GM18873 (cell line): ENCODE measurements at regions not wholly inside any gene's neighbourhood (a gene's known extent, or its start where the extent isn't known, plus 50 kb on each side); places are given as distances from the start of the nearest gene placed in this dataset.
"Not testable (repeated sequence)": the region's sequence is repeated elsewhere in the genome, so short reads cannot be mapped to it uniquely, and the experiment has no call there.

Source experiments
- ATAC-seq: cut with Tn5 transposase; IDR thresholded peaks from one replicate; pipeline ENCODE4 v1.9.1; 2021; ENCODE audit warnings: mild to moderate bottlenecking, moderate library complexity, moderate number of reproducible peaks; ENCODE audit not compliant: unreplicated experiment, low FRiP score

GRCh38 chr1:96865731-96866685 is 144.4 kb downstream of the PTBP2 start:
- ATAC-seq = no peak

- no peak for ATAC-seq
Observed at GRCh38 chr1:96872757-96873156, 151.2 kb downstream of the PTBP2 start.

GRCh38 chr1:96878640-96879039 is 157.1 kb downstream of the PTBP2 start:
- no peak for ATAC-seq

- no peak for ATAC-seq
Observed at GRCh38 chr1:96880626-96881025, 159.0 kb downstream of the PTBP2 start.

DNA sequence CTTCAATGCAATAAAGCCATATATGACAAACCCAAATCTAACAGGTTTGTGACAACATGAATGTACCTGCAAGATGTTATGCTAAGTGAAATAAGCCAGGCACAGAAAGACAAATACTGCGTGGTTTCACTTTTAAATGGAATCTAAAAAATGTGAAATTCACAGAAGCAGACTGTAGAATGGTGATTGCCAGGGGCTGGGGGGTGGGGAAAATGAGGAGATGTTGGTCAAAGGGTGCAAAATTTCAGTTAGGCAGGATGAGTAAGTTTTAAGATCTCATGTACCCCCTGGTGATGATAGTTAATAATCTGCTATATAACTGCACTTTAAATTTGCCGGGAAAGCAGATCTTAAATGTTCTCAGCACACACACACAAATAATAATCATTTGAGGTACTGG is 160.5 kb downstream of the PTBP2 start:
- no peak for ATAC-seq

DNA sequence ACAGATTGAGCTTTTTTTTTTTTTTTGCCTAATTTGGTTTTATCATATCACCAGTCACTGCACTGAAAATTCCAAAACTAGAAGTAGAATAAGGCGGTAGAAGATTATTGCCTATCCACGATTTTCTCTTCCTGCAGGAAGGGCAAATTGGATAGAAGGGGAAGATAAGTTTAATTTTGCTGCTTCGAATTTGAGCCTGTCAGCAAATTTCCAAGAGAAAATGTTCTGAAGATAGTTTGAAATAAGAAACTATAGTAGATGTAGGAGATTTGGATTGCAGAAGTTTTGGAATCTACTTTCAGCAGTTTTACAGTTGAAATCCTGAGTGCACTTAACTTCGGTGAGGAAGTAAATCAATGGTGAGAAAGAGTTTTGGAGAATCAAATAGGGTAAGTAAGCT is 164.9 kb downstream of the PTBP2 start:
- no peak for ATAC-seq

DNA sequence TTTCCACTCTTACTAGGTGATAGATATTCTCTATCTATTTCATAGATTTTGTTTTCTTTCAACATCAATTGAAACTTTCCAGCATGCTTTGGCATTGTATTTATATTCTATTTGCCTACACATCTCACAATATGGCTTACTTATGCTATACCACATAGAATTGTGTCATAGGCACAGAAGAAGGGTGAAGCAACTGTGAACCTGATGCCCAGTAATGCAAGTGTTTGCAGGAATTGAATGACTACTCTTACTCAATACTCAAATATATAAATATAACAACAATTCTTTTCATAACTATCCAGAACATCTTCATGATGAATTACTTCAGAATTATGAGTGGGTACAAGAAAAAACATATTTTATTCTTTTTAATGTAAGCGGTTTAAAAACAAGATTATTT is 165.9 kb downstream of the PTBP2 start:
- no peak for ATAC-seq

DNA sequence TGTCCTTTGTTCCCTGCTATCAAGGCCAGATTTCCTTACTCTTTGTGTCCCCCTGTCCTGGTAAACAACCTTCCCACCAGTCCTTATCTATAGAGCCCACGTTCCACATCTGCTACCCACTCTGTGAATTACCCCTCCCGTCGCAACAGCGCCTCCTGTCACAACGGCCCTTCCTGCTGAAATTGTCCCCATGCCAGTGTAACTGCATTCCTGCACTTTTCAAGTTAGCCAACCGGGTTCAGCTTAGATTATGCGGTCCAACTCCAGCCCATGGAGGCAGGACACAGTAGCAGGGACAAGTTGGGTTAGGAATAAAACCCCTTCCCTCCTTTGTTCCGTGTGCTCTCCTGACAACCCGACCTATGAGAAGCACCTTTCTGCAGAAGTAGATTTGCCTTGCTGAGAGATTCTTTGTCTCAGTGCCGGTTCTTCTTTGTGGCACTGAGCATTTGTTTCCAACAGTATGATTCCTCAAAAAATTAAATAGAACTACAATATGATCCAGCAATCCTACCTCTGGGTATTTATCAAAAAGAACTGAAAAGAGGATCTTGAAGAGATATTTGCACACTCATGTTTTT is 180.3 kb downstream of the PTBP2 start:
- no peak for ATAC-seq

GRCh38 chr1:96912248-96912647 is 190.7 kb downstream of the PTBP2 start:
- no peak for ATAC-seq

DNA sequence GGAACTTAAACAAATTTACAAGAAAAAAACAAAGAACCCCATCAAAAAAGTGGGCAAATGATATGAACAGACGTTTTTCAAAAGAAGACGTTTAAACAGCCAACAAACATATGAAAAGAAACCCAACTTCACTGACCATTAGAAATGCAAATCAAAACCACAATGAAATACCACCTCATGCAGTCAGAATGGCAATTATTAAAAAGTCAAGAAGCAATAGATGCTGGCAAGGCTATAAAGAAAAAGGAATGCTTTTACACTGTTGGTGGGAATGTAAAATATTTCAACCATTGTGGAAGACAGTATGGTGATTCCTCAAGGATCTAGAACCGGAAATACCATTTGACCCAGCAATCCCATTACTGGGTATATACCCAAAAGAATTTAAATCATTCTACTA is 194.1 kb downstream of the PTBP2 start:
- not testable (repeated sequence) for ATAC-seq

GRCh38 chr1:96918406-96918805 is 196.8 kb downstream of the PTBP2 start:
- ATAC-seq = no peak

DNA sequence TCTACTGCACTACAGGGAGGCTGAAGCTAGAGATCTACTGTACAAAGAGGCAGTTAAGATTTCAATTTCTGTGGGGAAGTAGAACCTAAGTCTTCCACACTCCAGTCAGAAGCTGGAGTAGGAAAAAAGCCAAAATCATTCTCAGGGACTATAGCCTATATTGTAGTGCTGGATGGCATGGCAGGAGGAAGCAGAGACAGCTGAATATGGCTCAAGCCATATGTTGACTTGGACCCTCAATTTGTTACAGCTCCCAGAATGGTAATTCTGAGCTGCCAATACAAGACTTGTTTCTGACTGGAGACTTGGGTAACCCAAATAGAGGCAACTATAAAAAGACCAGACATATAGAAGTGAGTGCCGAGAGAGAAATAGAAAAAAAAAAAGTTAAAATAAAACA is 200.6 kb downstream of the PTBP2 start:
- no peak for ATAC-seq

- ATAC-seq = no peak
Observed at GRCh38 chr1:96923753-96924152, 202.2 kb downstream of the PTBP2 start.

DNA sequence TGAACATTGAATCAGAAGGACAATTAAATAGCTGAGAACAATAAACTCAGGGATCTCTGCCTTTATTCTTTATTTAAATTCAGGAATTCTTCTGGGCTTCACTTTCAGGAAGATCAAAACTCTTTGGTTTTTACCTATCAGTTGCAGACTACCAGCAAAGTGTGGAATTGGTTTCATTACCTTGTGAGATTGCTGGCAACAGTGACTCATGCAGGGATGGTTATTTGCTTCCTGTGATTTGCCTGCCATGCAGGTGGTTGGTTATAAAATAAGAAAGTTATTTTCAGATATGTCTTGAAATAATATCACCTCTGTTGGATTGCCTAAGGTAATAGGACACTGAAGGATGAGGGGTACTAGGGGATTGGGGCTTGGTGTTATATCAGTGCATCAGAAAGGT is 204.6 kb downstream of the PTBP2 start:
- ATAC-seq = no peak

DNA sequence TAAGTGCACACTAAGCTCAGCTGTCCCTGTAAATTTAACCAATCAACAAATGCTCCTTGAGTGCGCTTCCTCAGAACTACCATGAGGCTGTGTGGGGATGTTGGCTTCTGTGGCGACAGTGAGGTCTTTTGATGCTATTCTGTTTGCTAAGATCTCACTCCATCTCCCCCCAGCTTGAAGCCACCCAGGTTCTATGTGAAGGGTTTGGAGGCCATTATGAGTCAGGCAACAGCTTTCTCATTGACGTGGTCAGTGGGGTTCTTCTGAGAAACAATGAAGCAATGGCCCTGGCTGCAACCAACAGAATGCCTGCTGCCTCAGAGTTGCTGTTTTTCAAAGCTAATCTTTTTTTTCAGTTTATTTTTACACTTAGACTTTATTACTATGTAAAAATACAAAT is 205.5 kb downstream of the PTBP2 start:
- no peak for ATAC-seq

DNA sequence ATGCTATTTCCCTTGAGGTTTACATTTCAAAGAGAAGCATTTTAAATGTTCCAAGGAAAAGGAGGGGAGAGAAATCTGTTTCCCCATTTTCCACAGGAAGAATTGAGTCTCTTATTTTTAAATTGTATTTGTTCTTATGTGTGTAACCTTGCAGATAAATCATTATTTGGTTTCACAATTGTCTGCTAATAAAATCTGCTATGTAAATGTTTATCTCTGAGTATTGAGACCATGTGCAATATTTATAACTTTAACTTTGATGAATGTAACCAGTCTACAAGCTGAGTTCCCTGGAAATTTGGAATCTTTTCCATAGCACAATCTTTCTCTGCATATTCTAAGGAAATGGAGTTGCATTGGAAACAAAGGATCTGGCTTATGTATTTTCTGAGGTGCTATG is 209.6 kb downstream of the PTBP2 start:
- ATAC-seq = no peak

DNA sequence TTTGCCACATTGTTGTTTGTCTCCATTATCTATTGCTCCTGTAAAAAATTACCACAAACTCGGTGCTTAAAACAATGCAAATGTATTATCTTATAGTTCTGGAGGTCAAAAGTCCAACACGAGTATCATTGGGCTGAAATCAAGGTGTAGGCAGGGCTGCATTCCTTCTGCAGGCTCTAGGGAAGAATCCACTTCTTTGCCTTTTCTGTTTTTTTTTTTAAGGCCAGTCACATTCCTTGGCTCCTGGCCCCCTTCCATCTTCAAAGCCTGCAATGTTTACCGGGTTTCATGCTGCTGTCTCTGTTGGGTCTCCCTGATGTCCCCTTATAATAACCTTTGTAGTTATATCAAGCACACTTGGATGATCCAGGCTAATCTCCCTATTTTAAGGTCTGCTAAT is 212.7 kb downstream of the PTBP2 start:
- ATAC-seq = no peak

- ATAC-seq = no peak
Observed at GRCh38 chr1:96944432-96945092, 223.0 kb downstream of the PTBP2 start.

DNA sequence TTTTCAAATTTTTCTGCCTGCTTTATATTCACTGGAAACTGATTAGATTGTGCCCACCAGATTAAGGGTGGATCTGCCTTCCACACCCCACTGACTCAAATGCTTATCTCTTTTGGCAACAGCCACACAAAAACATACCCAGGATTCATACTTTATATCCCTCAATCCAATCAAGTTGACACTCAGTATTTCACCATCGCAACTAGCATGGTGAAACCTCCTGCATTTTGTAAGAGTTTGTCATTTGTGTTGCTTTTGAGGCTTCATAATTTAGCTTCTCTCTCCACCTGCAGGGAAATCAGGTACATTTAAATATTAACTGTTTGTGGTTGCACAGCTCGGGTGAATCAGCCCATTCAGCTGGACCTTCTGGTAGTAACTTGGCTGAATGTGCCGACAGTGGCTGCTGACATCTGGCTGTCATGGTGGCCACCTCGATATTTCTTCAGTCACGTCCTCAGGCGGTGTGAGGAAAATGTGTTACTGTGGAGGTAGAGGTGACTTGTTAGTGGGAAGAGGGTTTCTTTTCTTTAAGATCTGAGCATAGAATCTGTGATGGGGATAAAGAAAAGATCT is 224.0 kb downstream of the PTBP2 start:
- ATAC-seq = no peak

DNA sequence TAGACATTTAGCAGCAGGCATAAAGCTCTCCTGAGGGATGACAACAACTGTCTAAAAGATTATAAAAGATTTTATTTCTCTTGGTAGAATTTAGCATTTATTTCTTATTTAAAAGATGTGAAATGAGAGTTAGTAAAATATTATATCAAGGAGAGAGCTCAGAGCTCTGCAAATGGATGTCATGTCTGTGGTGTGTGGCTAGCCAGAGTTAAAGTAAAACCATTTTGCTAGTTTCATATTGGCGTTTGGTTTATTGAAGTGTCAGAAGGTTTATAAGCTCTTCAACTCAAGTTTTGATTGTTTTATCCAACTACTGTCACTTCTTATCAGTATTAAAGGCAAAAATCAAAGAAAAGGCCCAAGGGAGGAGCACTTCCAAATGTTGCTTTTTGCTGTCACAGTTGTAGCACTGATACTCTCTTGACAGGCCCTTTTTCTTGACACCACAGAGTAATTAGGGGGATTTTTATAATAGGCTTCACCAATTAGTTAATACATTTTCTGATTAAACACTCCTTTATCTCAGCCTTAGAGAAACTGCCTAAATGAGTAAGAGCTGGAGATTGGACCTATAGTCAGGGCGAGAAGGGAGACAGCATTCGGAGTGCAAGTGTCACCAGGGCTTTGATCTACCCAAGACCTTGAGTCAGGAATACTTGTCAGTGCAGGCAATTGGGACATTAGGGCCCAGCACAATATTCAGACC is 233.9 kb downstream of the PTBP2 start:
- no peak for ATAC-seq

DNA sequence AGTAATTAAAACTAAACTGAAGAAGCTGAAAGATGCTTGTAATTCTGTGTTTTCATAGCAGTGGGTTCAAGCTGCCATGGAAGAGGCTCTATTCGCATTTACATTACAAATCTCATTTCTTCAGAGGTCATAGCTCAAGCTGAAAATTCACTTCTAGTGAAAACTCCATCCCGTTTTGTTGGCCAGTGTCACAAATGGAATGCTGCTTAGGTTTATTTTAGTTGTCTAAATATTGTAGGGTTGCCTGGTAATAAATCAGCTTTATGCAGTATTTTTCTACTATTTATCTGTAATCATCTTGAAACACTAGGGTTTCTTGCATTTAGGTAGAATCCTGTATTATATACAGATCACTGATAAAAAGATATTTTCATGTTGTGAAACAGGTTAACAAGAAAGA is 240.6 kb downstream of the PTBP2 start:
- ATAC-seq = no peak
